Vagina (tissue), 2 donors: ENCODE measurements at regions not wholly inside any gene's neighbourhood (a gene's known extent, or its start where the extent isn't known, plus 50 kb on each side); places are given as distances from the start of the nearest gene placed in this dataset.

Experiments
- CTCF ChIP-seq, 3 experiments: fragments of 450-650 bp in 2 of 3; fragments of 200-600 bp in 1 of 3; sonication (generic) in 1 of 3; IDR thresholded peaks; one replicate each; pipeline ENCODE4 v1.5.1; 2017 to 2019; ENCODE audit warnings: antibody characterized with exemption in 3 of 3, mild to moderate bottlenecking in 2 of 3, moderate library complexity in 2 of 3
- POLR2A ChIP-seq, 2 donors: fragments of 450-650 bp; IDR thresholded peaks; one replicate each; pipeline ENCODE4 v1.6.1; 2017; ENCODE audit warnings: antibody characterized with exemption in 2 of 2, mild to moderate bottlenecking in 2 of 2, moderate library complexity in 2 of 2
- POLR2AphosphoS5 ChIP-seq, 2 donors: sonication (generic); formaldehyde crosslinking; IDR thresholded peaks; one replicate each; pipeline ENCODE4 v1.9.0; 2017; ENCODE audit warnings: antibody characterized with exemption in 2 of 2, mild to moderate bottlenecking in 2 of 2, low read depth in 1 of 2; ENCODE audit not compliant: insufficient read depth in 1 of 2

DNA sequence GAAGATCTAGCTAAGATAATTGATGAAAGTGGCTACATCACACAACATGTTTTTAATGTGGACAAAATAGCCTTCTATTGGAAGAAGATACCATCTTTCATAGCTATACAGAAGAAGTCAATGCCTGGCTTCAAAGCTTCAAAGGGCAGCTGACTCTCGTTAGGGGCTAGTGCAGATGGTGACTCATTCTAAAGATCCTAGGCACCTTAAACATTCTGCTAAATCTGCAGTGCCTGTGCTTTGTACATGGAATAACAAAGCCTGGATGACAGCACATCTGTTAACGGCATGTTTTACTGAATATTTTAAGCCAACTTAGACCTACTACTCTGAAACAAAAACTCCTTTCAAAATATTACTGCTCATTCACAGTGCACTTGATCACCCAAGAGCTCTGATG is 65.6 kb upstream of the USP24 start:
- TF ChIP-seq POLR2A (IDR thresholded peaks at IDR 0.05): no peak
- no peak for TF ChIP-seq CTCF (IDR thresholded peaks at IDR 0.05)
- no peak for TF ChIP-seq POLR2AphosphoS5 (IDR thresholded peaks at IDR 0.05; ENCODE audit: insufficient read depth in 1 of 2, low read depth in 1 of 2)
